GM19438 (cell line): ENCODE measurements at regions not wholly inside any gene's neighbourhood (a gene's known extent, or its start where the extent isn't known, plus 50 kb on each side); places are given as distances from the start of the nearest gene placed in this dataset.

ENCODE experiments used
- ATAC-seq: cut with Tn5 transposase; IDR thresholded peaks from one replicate; pipeline ENCODE4 v1.9.1; 2021; ENCODE audit warnings: low read depth; ENCODE audit not compliant: unreplicated experiment

- ATAC-seq = no peak
Measured at GRCh38 chr12:67927815-67928214, 61.4 kb upstream of the IFNG-AS1 start.

GRCh38 chr12:67928621-67929383 is 60.4 kb upstream of the IFNG-AS1 start:
- no peak for ATAC-seq

- no peak for ATAC-seq
Measured at GRCh38 chr12:67929384-67929772, 59.9 kb upstream of the IFNG-AS1 start.

GRCh38 chr12:67937822-67938221 is 51.4 kb upstream of the IFNG-AS1 start:
- ATAC-seq = no peak
